HepG2 (cell line): ENCODE measurements at regions not wholly inside any gene's neighbourhood (a gene's known extent, or its start where the extent isn't known, plus 50 kb on each side); places are given as distances from the start of the nearest gene placed in this dataset.

Experiments used
- ATAC-seq: fragments of 200-7000 bp; cut with Tn5 transposase; 3 replicates; pipeline ENCODE4 v1.9.1; 2020; ENCODE audit warnings: mild to moderate bottlenecking, moderate library complexity
- BruUV-seq: library from RNA; stranded (reverse); fragments of 400-500 nt; replicated peaks from 2 replicates; lab custom pipeline; 2021; lab: Mats Ljungman, UMichigan
- CTCF ChIA-PET: fragments of 300-600 bp; formaldehyde crosslinking; extraction: SDS; loops from one replicate; lab custom pipeline; 2021; ENCODE audit warnings: low total read pairs, inconsistent platforms, low intra/inter-chr PET ratio; lab: Yijun Ruan, JAX
- POLR2A ChIA-PET: fragments of 350-600 bp; sonication (Branson Sonifier 250); formaldehyde crosslinking; loops from one replicate; lab custom pipeline; 2020; ENCODE audit warnings: antibody characterized with exemption, inconsistent platforms; lab: Yijun Ruan, JAX
- DNase-seq: peaks from one replicate; pipeline ENCODE4 v3.0.0-alpha.2; 2015; ENCODE audit warnings: low spot score
- FAIRE-seq: peaks from 3 replicates; lab custom pipeline; 2011; peaks lifted over from hg19 to GRCh38; lab: Jason Lieb, UNC
- H2AFZ ChIP-seq: one replicate; pipeline ENCODE4 v1.6.1; 2011; ENCODE audit warnings: low read length, inconsistent platforms
- H3K27ac ChIP-seq: fragments of 300-600 bp; 3 replicates; pipeline ENCODE4 v1.8.0; 2011; ENCODE audit warnings: mixed run types, mild to moderate bottlenecking, mixed read lengths, low read length, inconsistent platforms; ENCODE audit not compliant: insufficient read depth; ENCODE audit errors: extremely low read length
- H3K27me3 ChIP-seq, 2 experiments: fragments of 200-600 bp in 1 of 2; 2 replicates in 1 of 2; 3 replicates in 1 of 2; pipeline versions ENCODE4 v1.6.0 to v1.8.0; 2011; ENCODE audit warnings: low read length in 2 of 2, mild to moderate bottlenecking in 2 of 2, moderate library complexity in 2 of 2, inconsistent platforms in 1 of 2; ENCODE audit not compliant: insufficient read depth in 2 of 2, control insufficient read depth in 1 of 2
- H3K36me3 ChIP-seq, 2 experiments: fragments of 200-600 bp in 1 of 2; replicated peaks in 1 of 2; 2 replicates in 1 of 2; 3 replicates in 1 of 2; pipeline versions ENCODE4 v1.5.1 to v1.8.0; 2011; ENCODE audit warnings: low read length in 2 of 2, inconsistent platforms in 1 of 2; ENCODE audit not compliant: insufficient read depth in 2 of 2, control insufficient read depth in 1 of 2
- H3K4me1 ChIP-seq: 2 replicates; pipeline ENCODE4 v1.5.1; 2012; ENCODE audit warnings: low read length, inconsistent platforms; ENCODE audit not compliant: insufficient read depth
- H3K4me2 ChIP-seq: 2 replicates; pipeline ENCODE4 v1.6.0; 2011; ENCODE audit warnings: low read depth, low read length, inconsistent platforms
- H3K4me3 ChIP-seq, 3 experiments: fragments of 200-600 bp in 1 of 3; sonication (generic), shearing (Covaris generic) in 1 of 3; replicated peaks in 1 of 3; 2 replicates each; pipeline ENCODE4 v1.5.1; 2011 to 2016; ENCODE audit warnings: low read length in 3 of 3, inconsistent platforms in 2 of 3, low read depth in 2 of 3, mild to moderate bottlenecking in 2 of 3, control low read depth in 1 of 3, mixed read lengths in 1 of 3; ENCODE audit not compliant: insufficient read depth in 1 of 3
- H3K79me2 ChIP-seq: one replicate; pipeline ENCODE4 v1.6.1; 2011; ENCODE audit warnings: low read length, inconsistent platforms; ENCODE audit not compliant: insufficient read depth
- H3K9ac ChIP-seq: 2 replicates; pipeline ENCODE4 v1.6.0; 2011; ENCODE audit warnings: mild to moderate bottlenecking, low read depth, low read length, inconsistent platforms; ENCODE audit not compliant: insufficient read depth
- H3K9me3 ChIP-seq: 2 replicates; pipeline ENCODE4 v1.5.1; 2012; ENCODE audit warnings: mild to moderate bottlenecking, low read length
- H4K20me1 ChIP-seq: 2 replicates; pipeline ENCODE4 v1.6.0; 2011; ENCODE audit warnings: inconsistent platforms, mild to moderate bottlenecking, low read length, moderate library complexity; ENCODE audit not compliant: insufficient read depth
- HDAC6 ChIP-seq: fragments of 200-600 bp; sonication (generic); IDR thresholded peaks from 2 replicates; pipeline ENCODE4 v1.7.0; 2017; ENCODE audit warnings: mild to moderate bottlenecking, antibody characterized with exemption, low read length, low read depth
- KDM5B ChIP-seq: sonication (generic); formaldehyde crosslinking; IDR thresholded peaks from 2 replicates; pipeline ENCODE4 v1.4.0; 2020; ENCODE audit warnings: missing genetic modification reagents, mild to moderate bottlenecking, borderline replicate concordance
- KDM6A ChIP-seq: IDR thresholded peaks from 2 replicates; pipeline ENCODE4 v1.6.1; 2016; ENCODE audit warnings: low read depth
- PAF1 ChIP-seq: IDR thresholded peaks from 2 replicates; pipeline ENCODE4 v1.6.1; 2016; ENCODE audit warnings: missing genetic modification reagents, missing compliant biosample characterization
- ZNF326 ChIP-seq: sonication (generic); formaldehyde crosslinking; IDR thresholded peaks from 2 replicates; pipeline ENCODE4 v1.4.0; 2020; ENCODE audit warnings: missing genetic modification reagents, borderline replicate concordance
- ZNF607 ChIP-seq: sonication (generic); formaldehyde crosslinking; IDR thresholded peaks from 2 replicates; pipeline ENCODE4 v1.5.1; 2020; ENCODE audit warnings: missing genetic modification reagents, mild to moderate bottlenecking, borderline replicate concordance
- WGBS: methylation state at CpG from one replicate; pipeline ENCODE4 v1.1.6; 2017; ENCODE audit warnings: low lambda C conversion rate; 5-methylcytosine and 5-hydroxymethylcytosine counted together
- in situ Hi-C: cut with HindIII; loops from 2 replicates; pipeline ENCODE4 v1.10.0; 2017; ENCODE audit warnings: low pct_unique_long_range_greater_than_20kb; ENCODE audit not compliant: extremely low pct_ligation_motif_present
- intact Hi-C: fragments of 100-400 bp; cut with micrococcal nuclease; formaldehyde crosslinking; loops from one replicate; pipeline ENCODE4 v1.10.0; 2022; ENCODE audit not compliant: unreplicated experiment
- TF ChIP-seq, protein P1 (sequence below): sonication (generic); formaldehyde crosslinking; IDR thresholded peaks from 2 replicates; pipeline ENCODE4 v1.9.0; 2021; ENCODE audit warnings: missing genetic modification reagents, mild to moderate bottlenecking, borderline replicate concordance
- TF ChIP-seq, protein P2 (sequence below): sonication (generic); formaldehyde crosslinking; IDR thresholded peaks from 2 replicates; pipeline ENCODE4 v1.5.0; 2020; ENCODE audit warnings: mild to moderate bottlenecking, missing genetic modification reagents

DNA sequence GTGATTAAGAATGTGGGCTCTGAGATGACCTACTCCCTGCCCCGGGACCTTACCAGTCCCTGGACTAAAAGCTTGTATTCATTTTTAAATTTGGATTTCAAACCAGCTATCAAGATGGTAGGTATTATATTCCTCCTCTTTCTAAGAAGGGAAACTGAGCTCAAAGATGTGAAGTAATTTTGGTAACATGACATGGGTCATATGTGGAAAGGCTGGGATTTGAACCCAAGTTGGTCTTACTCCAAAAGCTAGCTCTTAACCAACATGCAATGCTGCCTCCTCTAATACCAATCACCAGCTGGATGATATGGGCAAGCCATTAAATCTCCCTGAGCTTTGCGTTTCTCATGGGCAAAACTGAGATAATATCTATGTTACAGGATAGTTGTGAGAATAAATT, 166.4 kb upstream of the SLC38A2 start:
- no peak overlapping the region for H2AFZ ChIP-seq
- in situ Hi-C loops: no loop called here
- H3K4me1 ChIP-seq: peaks cover 72% of the 10 kb centered on the region
- no peaks in the 10 kb centered on the region for H3K9me3 ChIP-seq
- no peaks in the 10 kb centered on the region for H3K27me3 ChIP-seq
- no peaks in the 10 kb centered on the region for H3K36me3 ChIP-seq
- 100% methylated on average over 2 of the region's 2 CpGs for WGBS
- no peak for DNase-seq
- POLR2A ChIA-PET: interaction anchor here (1.4 kb wide), 1 partner anchor 15 kb away, joined by 5 read pairs; no protein-coding TSS in a partner anchor
- no peaks in the 10 kb centered on the region for H3K79me2 ChIP-seq
- no TSS peak for BruUV-seq
- TF ChIP-seq KDM6A (CRISPR knock-in tag): no peak
- TF ChIP-seq, protein P1, sequence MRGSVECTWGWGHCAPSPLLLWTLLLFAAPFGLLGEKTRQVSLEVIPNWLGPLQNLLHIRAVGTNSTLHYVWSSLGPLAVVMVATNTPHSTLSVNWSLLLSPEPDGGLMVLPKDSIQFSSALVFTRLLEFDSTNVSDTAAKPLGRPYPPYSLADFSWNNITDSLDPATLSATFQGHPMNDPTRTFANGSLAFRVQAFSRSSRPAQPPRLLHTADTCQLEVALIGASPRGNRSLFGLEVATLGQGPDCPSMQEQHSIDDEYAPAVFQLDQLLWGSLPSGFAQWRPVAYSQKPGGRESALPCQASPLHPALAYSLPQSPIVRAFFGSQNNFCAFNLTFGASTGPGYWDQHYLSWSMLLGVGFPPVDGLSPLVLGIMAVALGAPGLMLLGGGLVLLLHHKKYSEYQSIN: no peak
- TF ChIP-seq HDAC6: no peak
- TF ChIP-seq PAF1: no peak
- no peak for TF ChIP-seq KDM5B (CRISPR knock-in tag)
- no peak for TF ChIP-seq ZNF326 (CRISPR knock-in tag)
- no peak for TF ChIP-seq ZNF607
- TF ChIP-seq, protein P2, sequence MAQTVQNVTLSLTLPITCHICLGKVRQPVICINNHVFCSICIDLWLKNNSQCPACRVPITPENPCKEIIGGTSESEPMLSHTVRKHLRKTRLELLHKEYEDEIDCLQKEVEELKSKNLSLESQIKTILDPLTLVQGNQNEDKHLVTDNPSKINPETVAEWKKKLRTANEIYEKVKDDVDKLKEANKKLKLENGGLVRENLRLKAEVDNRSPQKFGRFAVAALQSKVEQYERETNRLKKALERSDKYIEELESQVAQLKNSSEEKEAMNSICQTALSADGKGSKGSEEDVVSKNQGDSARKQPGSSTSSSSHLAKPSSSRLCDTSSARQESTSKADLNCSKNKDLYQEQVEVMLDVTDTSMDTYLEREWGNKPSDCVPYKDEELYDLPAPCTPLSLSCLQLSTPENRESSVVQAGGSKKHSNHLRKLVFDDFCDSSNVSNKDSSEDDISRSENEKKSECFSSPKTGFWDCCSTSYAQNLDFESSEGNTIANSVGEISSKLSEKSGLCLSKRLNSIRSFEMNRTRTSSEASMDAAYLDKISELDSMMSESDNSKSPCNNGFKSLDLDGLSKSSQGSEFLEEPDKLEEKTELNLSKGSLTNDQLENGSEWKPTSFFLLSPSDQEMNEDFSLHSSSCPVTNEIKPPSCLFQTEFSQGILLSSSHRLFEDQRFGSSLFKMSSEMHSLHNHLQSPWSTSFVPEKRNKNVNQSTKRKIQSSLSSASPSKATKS: no peak
- TF ChIP-seq, all 625 proteins: peak for 0
- CTCF ChIA-PET: no interaction called here
- Histone ChIP-seq H3K4me2 (no peak overlapping the region), H3K4me3 (no peak overlapping the region), H3K27ac (no peak overlapping the region), H3K9ac (no peak overlapping the region), H4K20me1 (no peaks in the 10 kb centered on the region)
- intact Hi-C loops: no loop called here
- ATAC-seq (no peak), FAIRE-seq (no peak)
